Uterus (tissue), 2 donors: ENCODE measurements at regions not wholly inside any gene's neighbourhood (a gene's known extent, or its start where the extent isn't known, plus 50 kb on each side); places are given as distances from the start of the nearest gene placed in this dataset.

ENCODE experiments used
- POLR2A ChIP-seq, 2 donors: fragments of 450-650 bp; IDR thresholded peaks; one replicate each; pipeline ENCODE4 v1.6.1; 2016; ENCODE audit warnings: antibody characterized with exemption in 2 of 2, mild to moderate bottlenecking in 1 of 2, moderate library complexity in 1 of 2
- TF ChIP-seq, protein P1 (sequence below), 4 experiments: fragments of 200-600 bp in 2 of 4; fragments of 450-650 bp in 2 of 4; sonication (generic) in 2 of 4; IDR thresholded peaks; one replicate each; pipeline ENCODE4 v1.5.1; 2016 to 2019; ENCODE audit warnings: antibody characterized with exemption in 4 of 4, mild to moderate bottlenecking in 2 of 4, moderate library complexity in 1 of 4

DNA sequence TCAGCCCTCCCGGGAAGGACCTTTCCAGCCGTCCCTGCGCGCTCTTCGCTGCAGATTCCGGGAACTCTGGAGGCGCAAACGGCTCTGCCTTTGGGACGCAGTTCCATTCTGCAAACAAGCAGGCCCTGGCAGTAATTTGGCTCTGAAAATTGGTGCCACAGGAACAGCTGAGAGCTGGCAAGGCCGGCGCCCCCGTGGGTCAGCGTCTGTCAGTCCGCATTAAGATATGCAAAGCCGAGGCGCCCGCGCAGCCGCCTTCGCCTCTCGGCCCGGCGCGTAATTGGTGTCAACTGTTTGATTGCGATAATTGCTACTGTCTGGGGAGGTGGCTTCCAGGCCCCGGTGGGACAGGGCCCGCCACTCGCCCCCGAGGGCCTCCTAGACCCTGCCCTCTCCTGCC lies 73.6 kb downstream of the NCR2 start:
- TF ChIP-seq, protein P1, sequence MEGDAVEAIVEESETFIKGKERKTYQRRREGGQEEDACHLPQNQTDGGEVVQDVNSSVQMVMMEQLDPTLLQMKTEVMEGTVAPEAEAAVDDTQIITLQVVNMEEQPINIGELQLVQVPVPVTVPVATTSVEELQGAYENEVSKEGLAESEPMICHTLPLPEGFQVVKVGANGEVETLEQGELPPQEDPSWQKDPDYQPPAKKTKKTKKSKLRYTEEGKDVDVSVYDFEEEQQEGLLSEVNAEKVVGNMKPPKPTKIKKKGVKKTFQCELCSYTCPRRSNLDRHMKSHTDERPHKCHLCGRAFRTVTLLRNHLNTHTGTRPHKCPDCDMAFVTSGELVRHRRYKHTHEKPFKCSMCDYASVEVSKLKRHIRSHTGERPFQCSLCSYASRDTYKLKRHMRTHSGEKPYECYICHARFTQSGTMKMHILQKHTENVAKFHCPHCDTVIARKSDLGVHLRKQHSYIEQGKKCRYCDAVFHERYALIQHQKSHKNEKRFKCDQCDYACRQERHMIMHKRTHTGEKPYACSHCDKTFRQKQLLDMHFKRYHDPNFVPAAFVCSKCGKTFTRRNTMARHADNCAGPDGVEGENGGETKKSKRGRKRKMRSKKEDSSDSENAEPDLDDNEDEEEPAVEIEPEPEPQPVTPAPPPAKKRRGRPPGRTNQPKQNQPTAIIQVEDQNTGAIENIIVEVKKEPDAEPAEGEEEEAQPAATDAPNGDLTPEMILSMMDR (IDR thresholded peaks at IDR 0.05), result no peak
- no peak for TF ChIP-seq POLR2A (IDR thresholded peaks at IDR 0.05)
